Natural killer cell (primary cell): ENCODE measurements at regions not wholly inside any gene's neighbourhood (a gene's known extent, or its start where the extent isn't known, plus 50 kb on each side); places are given as distances from the start of the nearest gene placed in this dataset.

Source experiments
- ATAC-seq, 3 donors: fragments of 150-1000 bp in 2 of 3; fragments of 200-7000 bp in 1 of 3; cut with Tn5 transposase; 1 replicate in 1 of 3; 2 replicates in 2 of 3; pipeline ENCODE4 v1.10.0; 2021; ENCODE audit warnings: mild to moderate bottlenecking in 2 of 3, moderate library complexity in 2 of 3
- DNase-seq, 2 donors: peaks; one replicate each; pipeline versions ENCODE4 v3.0.0 to v3.0.0-alpha.2; 2013 to 2021; ENCODE audit warnings: mixed read lengths in 1 of 2
- H3K27ac ChIP-seq: one replicate; pipeline ENCODE4 v1.5.1; 2013; ENCODE audit warnings: mild to moderate bottlenecking, low read length
- H3K27me3 ChIP-seq: one replicate; pipeline ENCODE4 v1.6.1; 2013; ENCODE audit warnings: low read length; ENCODE audit not compliant: control insufficient read depth, insufficient read depth
- H3K36me3 ChIP-seq: one replicate; pipeline ENCODE4 v1.6.1; 2013; ENCODE audit warnings: low read length; ENCODE audit not compliant: control insufficient read depth, insufficient read depth
- H3K4me1 ChIP-seq: one replicate; pipeline ENCODE4 v1.6.1; 2013; ENCODE audit warnings: low read length; ENCODE audit not compliant: control insufficient read depth, insufficient read depth
- H3K4me3 ChIP-seq: one replicate; pipeline ENCODE4 v1.5.1; 2013; ENCODE audit warnings: low read length
- H3K9me3 ChIP-seq: one replicate; pipeline ENCODE4 v1.6.1; 2013; ENCODE audit warnings: low read length; ENCODE audit not compliant: control insufficient read depth, insufficient read depth
- H3K27ac Mint-ChIP-seq, 2 donors: one replicate each; pipeline ENCODE4 v1.8.0; 2022; ENCODE audit warnings: mild to moderate bottlenecking in 2 of 2, mixed read lengths in 2 of 2, moderate library complexity in 1 of 2
- H3K27me3 Mint-ChIP-seq, 2 donors: one replicate each; pipeline ENCODE4 v1.8.0; 2022; ENCODE audit warnings: low read depth in 2 of 2, mixed read lengths in 2 of 2
- H3K36me3 Mint-ChIP-seq: one replicate; pipeline ENCODE4 v1.8.0; 2022; ENCODE audit warnings: mixed read lengths
- H3K4me1 Mint-ChIP-seq, 2 donors: one replicate each; pipeline ENCODE4 v1.8.0; 2022; ENCODE audit warnings: mixed read lengths in 2 of 2
- H3K4me3 Mint-ChIP-seq: one replicate; pipeline ENCODE4 v1.8.0; 2022; ENCODE audit warnings: mild to moderate bottlenecking, moderate library complexity, mixed read lengths
- H3K9me3 Mint-ChIP-seq, 2 donors: one replicate each; pipeline ENCODE4 v1.8.0; 2022; ENCODE audit warnings: mixed read lengths in 2 of 2
- CTCF ChIP-seq: fragments of 200-600 bp; IDR thresholded peaks from one replicate; pipeline ENCODE4 v1.8.0; 2022; ENCODE audit warnings: antibody characterized with exemption
- WGBS: methylation state at CpG from one replicate; pipeline ENCODE4 v1.1.7; 2013; ENCODE audit warnings: missing lambda C conversion rate; ENCODE audit not compliant: insufficient coverage; 5-methylcytosine and 5-hydroxymethylcytosine counted together
- intact Hi-C: fragments of 100-400 bp; cut with micrococcal nuclease; formaldehyde crosslinking; loops from one replicate; pipeline ENCODE4 v1.14.2; 2022

GRCh38 chr18:22822024-22822423 lies 111.1 kb upstream of the RBBP8 start:
- ATAC-seq (no peak), DNase-seq (no peak)
- 66% methylated on average over 3 of the region's 3 CpGs for WGBS
- no peaks in the 10 kb centered on the region for H3K36me3 ChIP-seq
- Mint-ChIP-seq H3K27ac (no peak overlapping the region), H3K4me3 (no peak overlapping the region), H3K9me3 (no peaks in the 10 kb centered on the region), H3K36me3 (no peaks in the 10 kb centered on the region), H3K27me3 (no peaks in the 10 kb centered on the region), H3K4me1 (no peaks in the 10 kb centered on the region)
- intact Hi-C loops, result no loop called here
- no peaks in the 10 kb centered on the region for H3K4me1 ChIP-seq
- H3K27ac ChIP-seq, result no peak overlapping the region
- no peak for TF ChIP-seq CTCF
- peaks cover 4% of the 10 kb centered on the region for H3K27me3 ChIP-seq
- H3K9me3 ChIP-seq, result no peaks in the 10 kb centered on the region
- H3K4me3 ChIP-seq, result no peak overlapping the region

- H3K27ac Mint-ChIP-seq, result no peak overlapping the region
- 83% methylated on average over 2 of the region's 3 CpGs for WGBS
- no peak overlapping the region for H3K4me3 Mint-ChIP-seq
- H3K27me3 Mint-ChIP-seq, result peaks cover 3 to 4% of the 10 kb centered on the region in 2 donors
- no peaks in the 10 kb centered on the region for H3K9me3 ChIP-seq
- DNase-seq, result no peak
- no peaks in the 10 kb centered on the region for H3K36me3 Mint-ChIP-seq
- no peak overlapping the region for H3K4me3 ChIP-seq
- no peak for ATAC-seq
- peaks cover 4% of the 10 kb centered on the region for H3K27me3 ChIP-seq
- no peak overlapping the region for H3K27ac ChIP-seq
- H3K4me1 ChIP-seq, result no peaks in the 10 kb centered on the region
- no peaks in the 10 kb centered on the region for H3K9me3 Mint-ChIP-seq
- no peaks in the 10 kb centered on the region for H3K4me1 Mint-ChIP-seq
- H3K36me3 ChIP-seq, result no peaks in the 10 kb centered on the region
- no peak for TF ChIP-seq CTCF
- intact Hi-C loops, result no loop called here
Observed at GRCh38 chr18:22822841-22823508, 110.2 kb upstream of the RBBP8 start.

GRCh38 chr18:22826726-22827125 lies 106.4 kb upstream of the RBBP8 start:
- no peaks in the 10 kb centered on the region for H3K4me1 Mint-ChIP-seq
- WGBS, result 77% methylated on average over 4 of the region's 4 CpGs

More at GRCh38 chr18:22826726-22827125, 106.4 kb upstream of the RBBP8 start:
- intact Hi-C loops, result no loop called here
- Histone ChIP-seq H3K36me3 (no peaks in the 10 kb centered on the region), H3K27ac (no peak overlapping the region), H3K9me3 (no peaks in the 10 kb centered on the region), H3K4me3 (no peak overlapping the region), H3K27me3 (peaks cover 4% of the 10 kb centered on the region), H3K4me1 (no peaks in the 10 kb centered on the region)
- ATAC-seq, result no peak
- H3K9me3 Mint-ChIP-seq, result no peaks in the 10 kb centered on the region
- H3K27me3 Mint-ChIP-seq, result peaks cover 8 to 15% of the 10 kb centered on the region in 2 donors
- no peak for TF ChIP-seq CTCF
- DNase-seq, result no peak
- no peak overlapping the region for H3K4me3 Mint-ChIP-seq
- no peak overlapping the region for H3K27ac Mint-ChIP-seq
- no peaks in the 10 kb centered on the region for H3K36me3 Mint-ChIP-seq
